H1 (cell line): ENCODE measurements at regions not wholly inside any gene's neighbourhood (a gene's known extent, or its start where the extent isn't known, plus 50 kb on each side); places are given as distances from the start of the nearest gene placed in this dataset.

Experiments
- CTCF ChIA-PET: fragments of 300-600 bp; sonication (Branson Sonifier 250); formaldehyde crosslinking; loops from one replicate; lab custom pipeline; 2021; ENCODE audit not compliant: partially characterized antibody; lab: Charles Lee
- POLR2A ChIA-PET: fragments of 300-600 bp; sonication (Branson Sonifier 250); formaldehyde crosslinking; loops from one replicate; lab custom pipeline; 2021; ENCODE audit warnings: inconsistent platforms; ENCODE audit not compliant: partially characterized antibody; lab: Charles Lee
- DNase-seq, 2 experiments: peaks; one replicate each; pipeline versions ENCODE4 v3.0.0 to v3.0.0-alpha.2; 2010 to 2022; ENCODE audit warnings: low spot score in 2 of 2, low read depth in 1 of 2, mixed read lengths in 1 of 2
- FAIRE-seq: peaks from 2 replicates; lab custom pipeline; 2011; peaks lifted over from hg19 to GRCh38; lab: Jason Lieb, UNC
- H2AFZ ChIP-seq: 2 replicates; pipeline ENCODE4 v1.8.1; 2012; ENCODE audit warnings: low read length, inconsistent platforms
- H2AK5ac ChIP-seq: 2 replicates; pipeline ENCODE4 v1.6.1; 2013; ENCODE audit warnings: low read depth, low read length
- H2BK120ac ChIP-seq: replicated peaks from 2 replicates; pipeline ENCODE3; 2013; ENCODE audit warnings: low read depth, low read length, inconsistent platforms
- H2BK12ac ChIP-seq: 2 replicates; pipeline ENCODE4 v1.6.1; 2013; ENCODE audit warnings: low read depth, low read length
- H2BK15ac ChIP-seq: 2 replicates; pipeline ENCODE4 v1.6.1; 2013; ENCODE audit warnings: low read length
- H2BK20ac ChIP-seq: 2 replicates; pipeline ENCODE4 v1.6.1; 2013; ENCODE audit warnings: low read length
- H2BK5ac ChIP-seq: 2 replicates; pipeline ENCODE4 v1.6.1; 2013; ENCODE audit warnings: low read depth, low read length
- H3K14ac ChIP-seq: 2 replicates; pipeline ENCODE4 v1.6.1; 2013; ENCODE audit warnings: inconsistent platforms; ENCODE audit not compliant: insufficient read length
- H3K18ac ChIP-seq: 2 replicates; pipeline ENCODE4 v1.6.1; 2013; ENCODE audit warnings: low read length; ENCODE audit errors: extremely low read depth
- H3K23ac ChIP-seq: 2 replicates; pipeline ENCODE4 v1.6.1; 2013; ENCODE audit warnings: inconsistent platforms; ENCODE audit not compliant: insufficient read length
- H3K23me2 ChIP-seq: 2 replicates; pipeline ENCODE4 v1.6.1; 2013; ENCODE audit warnings: low read depth, low read length
- H3K27ac ChIP-seq: 2 replicates; pipeline ENCODE4 v1.6.1; 2011; ENCODE audit warnings: low read depth, low read length, inconsistent platforms
- H3K27me3 ChIP-seq, 4 experiments: replicated peaks in 1 of 4; 1 replicate in 1 of 4; 2 replicates in 3 of 4; pipeline versions ENCODE4 v1.6.1 to v1.8.1; 2011 to 2013; ENCODE audit warnings: low read length in 3 of 4, mild to moderate bottlenecking in 3 of 4, inconsistent platforms in 2 of 4, mixed read lengths in 2 of 4, moderate library complexity in 1 of 4; ENCODE audit not compliant: control insufficient read depth in 3 of 4, insufficient read depth in 3 of 4; ENCODE audit errors: extremely low read depth in 1 of 4
- H3K36me3 ChIP-seq, 4 experiments: 2 replicates each; pipeline versions ENCODE4 v1.6.1 to v1.8.1; 2011 to 2013; ENCODE audit warnings: mild to moderate bottlenecking in 4 of 4, low read length in 3 of 4, moderate library complexity in 2 of 4, control low read depth in 1 of 4, inconsistent platforms in 1 of 4; ENCODE audit not compliant: insufficient read depth in 4 of 4, control insufficient read depth in 2 of 4
- H3K4ac ChIP-seq: replicated peaks from 2 replicates; pipeline ENCODE3; 2013; ENCODE audit warnings: low read length, low read depth, mixed read lengths, inconsistent platforms; ENCODE audit not compliant: insufficient read length
- H3K4me1 ChIP-seq, 4 experiments: replicated peaks in 1 of 4; 1 replicate in 1 of 4; 2 replicates in 3 of 4; pipeline versions ENCODE4 v1.6.1 to v1.8.1; 2011 to 2013; ENCODE audit warnings: low read length in 3 of 4, inconsistent platforms in 2 of 4, mixed read lengths in 1 of 4; ENCODE audit not compliant: insufficient read depth in 4 of 4, control insufficient read depth in 3 of 4
- H3K4me2 ChIP-seq, 2 experiments: 2 replicates each; pipeline versions ENCODE4 v1.6.1 to v1.8.1; 2011 to 2013; ENCODE audit warnings: low read depth in 2 of 2, low read length in 2 of 2, control low read depth in 1 of 2, inconsistent platforms in 1 of 2, mild to moderate bottlenecking in 1 of 2; ENCODE audit not compliant: insufficient read depth in 1 of 2
- H3K4me3 ChIP-seq, 4 experiments: fragments of 200-600, 300-600 bp in 1 of 4; sonication (generic), shearing (Covaris generic), sonication (Bioruptor Twin) in 1 of 4; 2 replicates each; pipeline versions ENCODE4 v1.5.1 to v1.8.1; 2011 to 2016; ENCODE audit warnings: low read length in 4 of 4, low read depth in 3 of 4, control low read depth in 2 of 4, inconsistent platforms in 2 of 4, mild to moderate bottlenecking in 2 of 4, mixed read lengths in 1 of 4, moderate library complexity in 1 of 4; ENCODE audit not compliant: insufficient read depth in 2 of 4; ENCODE audit errors: extremely low read depth in 1 of 4
- H3K56ac ChIP-seq: replicated peaks from 2 replicates; pipeline ENCODE3; 2013; ENCODE audit warnings: low read depth, mild to moderate bottlenecking, mixed read lengths, low read length, inconsistent platforms; ENCODE audit not compliant: insufficient read length
- H3K79me1 ChIP-seq: 2 replicates; pipeline ENCODE4 v1.6.1; 2013; ENCODE audit warnings: low read depth, low read length, control low read depth
- H3K79me2 ChIP-seq, 2 experiments: 2 replicates each; pipeline versions ENCODE4 v1.6.1 to v1.8.1; 2012 to 2013; ENCODE audit warnings: low read length in 2 of 2, mild to moderate bottlenecking in 2 of 2, inconsistent platforms in 1 of 2; ENCODE audit not compliant: insufficient read depth in 2 of 2, control insufficient read depth in 1 of 2
- H3K9ac ChIP-seq, 4 experiments: replicated peaks in 1 of 4; 1 replicate in 1 of 4; 2 replicates in 3 of 4; pipeline versions ENCODE4 v1.6.1 to v1.8.1; 2011 to 2013; ENCODE audit warnings: low read depth in 3 of 4, low read length in 3 of 4, control low read depth in 2 of 4, mild to moderate bottlenecking in 2 of 4, moderate library complexity in 2 of 4, inconsistent platforms in 1 of 4; ENCODE audit errors: extremely low read depth in 1 of 4
- H3K9me3 ChIP-seq, 2 experiments: 2 replicates each; pipeline versions ENCODE4 v1.6.1 to v1.8.1; 2012 to 2013; ENCODE audit warnings: mild to moderate bottlenecking in 2 of 2, moderate library complexity in 2 of 2, control low read depth in 1 of 2, inconsistent platforms in 1 of 2, low read depth in 1 of 2, low read length in 1 of 2, mixed read lengths in 1 of 2; ENCODE audit not compliant: insufficient read depth in 2 of 2
- H4K20me1 ChIP-seq, 2 experiments: replicated peaks in 1 of 2; 2 replicates each; pipeline versions ENCODE3 to v1.8.1; 2011 to 2013; ENCODE audit warnings: inconsistent platforms in 2 of 2, low read length in 2 of 2, mild to moderate bottlenecking in 1 of 2; ENCODE audit not compliant: insufficient read depth in 2 of 2, control insufficient read depth in 1 of 2
- H4K5ac ChIP-seq: 2 replicates; pipeline ENCODE4 v1.6.1; 2013; ENCODE audit warnings: low read length, low read depth, mixed read lengths, inconsistent platforms; ENCODE audit not compliant: insufficient read length
- H4K8ac ChIP-seq: 2 replicates; pipeline ENCODE4 v1.8.0; 2013; ENCODE audit warnings: mild to moderate bottlenecking, moderate library complexity, low read length, inconsistent platforms; ENCODE audit not compliant: insufficient read depth; ENCODE audit errors: extremely low read depth
- H4K91ac ChIP-seq: replicated peaks from 2 replicates; pipeline ENCODE3; 2013; ENCODE audit warnings: low read length, mixed read lengths, inconsistent platforms; ENCODE audit not compliant: insufficient read length
- CTBP2 ChIP-seq: IDR thresholded peaks from 2 replicates; pipeline ENCODE4 v1.7.0; 2011; ENCODE audit warnings: borderline replicate concordance, mild to moderate bottlenecking, moderate library complexity, mixed read lengths, low read length; ENCODE audit not compliant: insufficient read depth, insufficient read length
- EGR1 ChIP-seq: IDR thresholded peaks from 2 replicates; pipeline ENCODE4 v1.6.1; 2011; ENCODE audit warnings: low read depth, low read length, borderline replicate concordance
- HDAC2 ChIP-seq, 2 experiments: fragments of 300-600 bp in 1 of 2; sonication (generic) in 1 of 2; IDR thresholded peaks; 2 replicates each; pipeline ENCODE4 v1.6.1; 2011 to 2012; ENCODE audit warnings: low read depth in 2 of 2, low read length in 2 of 2, mild to moderate bottlenecking in 2 of 2, moderate library complexity in 2 of 2, borderline replicate concordance in 1 of 2, inconsistent platforms in 1 of 2
- KDM4A ChIP-seq: IDR thresholded peaks from one replicate; pipeline ENCODE4 v1.7.1; 2012; ENCODE audit warnings: low read depth, mild to moderate bottlenecking, moderate library complexity, low read length, inconsistent platforms; ENCODE audit not compliant: severe bottlenecking
- NRF1 ChIP-seq: IDR thresholded peaks from 2 replicates; pipeline ENCODE4 v1.6.1; 2011; ENCODE audit warnings: mild to moderate bottlenecking, low read depth, low read length, improper control_type of control experiment
- POLR2A ChIP-seq, 2 experiments: IDR thresholded peaks; 1 replicate in 1 of 2; 2 replicates in 1 of 2; pipeline ENCODE4 v1.6.1; 2011; ENCODE audit warnings: low read depth in 2 of 2, low read length in 2 of 2, mild to moderate bottlenecking in 2 of 2; ENCODE audit errors: control extremely low read depth in 1 of 2
- RBBP5 ChIP-seq: IDR thresholded peaks from 2 replicates; pipeline ENCODE4 v1.7.1; 2012; ENCODE audit warnings: low read depth, mild to moderate bottlenecking, inconsistent platforms, low read length, moderate library complexity, borderline replicate concordance
- RFX5 ChIP-seq: IDR thresholded peaks from 2 replicates; pipeline ENCODE4 v1.6.1; 2011; ENCODE audit warnings: low read depth, low read length, improper control_type of control experiment, borderline replicate concordance
- RXRA ChIP-seq: IDR thresholded peaks from 2 replicates; pipeline ENCODE4 v1.6.1; 2011; ENCODE audit warnings: low read depth, mild to moderate bottlenecking, low read length, moderate library complexity; ENCODE audit not compliant: insufficient read depth
- SIRT6 ChIP-seq: IDR thresholded peaks from one replicate; pipeline ENCODE4 v1.7.1; 2012; ENCODE audit warnings: low read length, inconsistent platforms
- TAF1 ChIP-seq: IDR thresholded peaks from 2 replicates; pipeline ENCODE4 v1.6.1; 2011; ENCODE audit warnings: mild to moderate bottlenecking, low read depth, low read length
- WGBS, 2 experiments: shearing (Covaris generic) in 1 of 2; methylation state at CpG; one replicate each; pipeline versions ENCODE4 v1.1.6 to v1.1.7; 2013 to 2015; ENCODE audit warnings: low lambda C conversion rate in 2 of 2, mixed read lengths in 2 of 2, inconsistent platforms in 1 of 2, low coverage in 1 of 2, missing lambda C conversion rate in 1 of 2; ENCODE audit not compliant: insufficient replicate concordance in 2 of 2, insufficient coverage in 1 of 2, insufficient read length in 1 of 2; ENCODE audit errors: extremely low coverage in 1 of 2, missing lambda C conversion rate in 1 of 2; 5-methylcytosine and 5-hydroxymethylcytosine counted together

DNA sequence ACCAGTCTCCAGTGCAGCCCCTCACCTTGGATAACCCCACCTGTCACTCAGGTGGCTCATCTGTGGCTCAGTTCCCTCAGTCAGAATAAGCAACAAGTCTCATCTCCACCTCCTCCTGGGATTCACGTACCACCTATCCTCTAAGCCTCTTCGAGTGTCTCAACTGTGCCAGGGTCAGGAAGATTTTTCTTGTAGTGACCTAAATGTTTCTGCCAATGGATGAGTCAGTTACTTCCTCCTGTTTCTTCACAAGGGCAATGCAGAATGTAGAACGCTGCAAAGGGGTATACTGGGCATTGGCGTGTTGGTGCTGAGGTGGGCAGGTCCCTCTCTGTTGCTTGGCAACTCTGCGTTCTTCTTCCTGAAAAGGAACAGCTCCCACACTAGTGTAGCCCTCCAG, 213.3 kb upstream of the CXCR4 start:
- TF ChIP-seq EGR1 (no peak), RFX5 (no peak), HDAC2 (IDR thresholded peaks at IDR 0.05; ENCODE audit: borderline replicate concordance in 1 of 2, low read depth in 2 of 2, low read length in 2 of 2) (no peak), RBBP5 (no peak), NRF1 (no peak), TAF1 (no peak), POLR2A (IDR thresholded peaks at IDR 0.05; ENCODE audit: control extremely low read depth in 1 of 2, low read depth in 2 of 2, low read length in 2 of 2) (no peak), KDM4A (no peak), SIRT6 (no peak), RXRA (no peak), CTBP2 (no peak)
- no peaks in the 10 kb centered on the region for H3K79me1 ChIP-seq
- H3K14ac ChIP-seq = no peak overlapping the region
- H3K4me2 ChIP-seq = no peak overlapping the region
- H3K18ac ChIP-seq = no peak overlapping the region
- no peak overlapping the region for H2BK12ac ChIP-seq
- peaks cover 3 to 7% (median 5%) of the 10 kb centered on the region in 4 experiments; a peak in 5 of 7 replicates for H3K4me1 ChIP-seq
- CTCF ChIA-PET = interaction anchor here (0.9 to 1.0 kb wide), 2 partner anchors 15 to 45 kb away, joined by 3 read pairs; no protein-coding TSS in a partner anchor
- H3K23ac ChIP-seq = no peak overlapping the region
- no peak overlapping the region for H3K9ac ChIP-seq
- 83% methylated on average over 5 of the region's 5 CpGs; no CpG with 5 or more reads in 1 of the 2 experiments for WGBS, 2 experiments
- no peaks in the 10 kb centered on the region for H3K9me3 ChIP-seq
- H2BK15ac ChIP-seq = no peak overlapping the region
- no peak overlapping the region for H3K56ac ChIP-seq
- H3K4ac ChIP-seq = no peak overlapping the region
- no peaks in the 10 kb centered on the region for H3K79me2 ChIP-seq
- H3K27ac ChIP-seq = no peak overlapping the region
- DNase-seq (no peak), FAIRE-seq (no peak)
- H3K4me3 ChIP-seq = no peak overlapping the region
- no peak overlapping the region for H2AFZ ChIP-seq
- H2BK120ac ChIP-seq = no peak overlapping the region
- H4K20me1 ChIP-seq = no peaks in the 10 kb centered on the region
- no peak overlapping the region for H4K5ac ChIP-seq
- no peaks in the 10 kb centered on the region for H3K27me3 ChIP-seq
- H2AK5ac ChIP-seq = no peak overlapping the region
- no peak overlapping the region for H2BK20ac ChIP-seq
- H2BK5ac ChIP-seq = no peak overlapping the region
- H4K8ac ChIP-seq = no peak overlapping the region
- H3K23me2 ChIP-seq = no peaks in the 10 kb centered on the region
- POLR2A ChIA-PET = no interaction called here
- no peaks in the 10 kb centered on the region for H3K36me3 ChIP-seq
- no peak overlapping the region for H4K91ac ChIP-seq
